ACC112 (cell line): ENCODE measurements at regions not wholly inside any gene's neighbourhood (a gene's known extent, or its start where the extent isn't known, plus 50 kb on each side); places are given as distances from the start of the nearest gene placed in this dataset.

Experiments
- H2AFZ ChIP-seq: fragments of 200-600 bp; sonication (generic); one replicate; pipeline ENCODE4 v1.6.0; 2017; ENCODE audit warnings: antibody characterized with exemption, low read length; ENCODE audit not compliant: unreplicated experiment
- H3K27ac ChIP-seq: fragments of 200-600 bp; sonication (generic); 2 replicates; pipeline ENCODE4 v1.5.1; 2014; ENCODE audit warnings: low read depth, mild to moderate bottlenecking, antibody characterized with exemption, low read length, moderate library complexity
- H3K27me3 ChIP-seq: fragments of 200-600 bp; sonication (generic); 2 replicates; pipeline ENCODE4 v1.6.1; 2014; ENCODE audit warnings: mild to moderate bottlenecking, antibody characterized with exemption, low read length, moderate library complexity, mixed read lengths; ENCODE audit not compliant: insufficient read depth
- H3K36me3 ChIP-seq: fragments of 200-600 bp; sonication (generic); 2 replicates; pipeline ENCODE4 v1.6.1; 2016; ENCODE audit warnings: mild to moderate bottlenecking, antibody characterized with exemption, low read length, moderate library complexity, mixed read lengths; ENCODE audit not compliant: insufficient read depth
- H3K4me1 ChIP-seq: fragments of 200-600 bp; sonication (generic); one replicate; pipeline ENCODE4 v1.6.1; 2016; ENCODE audit warnings: low read length, mixed read lengths; ENCODE audit not compliant: insufficient read depth, unreplicated experiment, control insufficient read depth
- H3K4me3 ChIP-seq: fragments of 200-600 bp; sonication (generic); 2 replicates; pipeline ENCODE4 v1.5.1; 2014; ENCODE audit warnings: mild to moderate bottlenecking, low read depth, low read length
- H3K79me2 ChIP-seq: fragments of 200-600 bp; sonication (generic); one replicate; pipeline ENCODE4 v1.6.0; 2016; ENCODE audit warnings: low read length; ENCODE audit not compliant: control insufficient read depth, unreplicated experiment, insufficient read depth

GRCh38 chr14:53810221-53810620 is 146.4 kb downstream of the BMP4 start:
- Histone ChIP-seq H3K4me3 (no peak overlapping the region), H3K36me3 (no peaks in the 10 kb centered on the region), H3K4me1 (no peaks in the 10 kb centered on the region), H3K27me3 (peaks cover 9% of the 10 kb centered on the region; the same call in 1 of the 2 replicates), H3K79me2 (no peaks in the 10 kb centered on the region), H2AFZ (no peak overlapping the region), H3K27ac (no peak overlapping the region)

GRCh38 chr14:53808042-53808441 is 148.6 kb downstream of the BMP4 start:
- Histone ChIP-seq H3K4me3 (no peak overlapping the region), H3K36me3 (no peaks in the 10 kb centered on the region), H2AFZ (no peak overlapping the region), H3K27me3 (peaks cover 9% of the 10 kb centered on the region; the same call in 1 of the 2 replicates), H3K27ac (no peak overlapping the region), H3K79me2 (no peaks in the 10 kb centered on the region), H3K4me1 (no peaks in the 10 kb centered on the region)

DNA sequence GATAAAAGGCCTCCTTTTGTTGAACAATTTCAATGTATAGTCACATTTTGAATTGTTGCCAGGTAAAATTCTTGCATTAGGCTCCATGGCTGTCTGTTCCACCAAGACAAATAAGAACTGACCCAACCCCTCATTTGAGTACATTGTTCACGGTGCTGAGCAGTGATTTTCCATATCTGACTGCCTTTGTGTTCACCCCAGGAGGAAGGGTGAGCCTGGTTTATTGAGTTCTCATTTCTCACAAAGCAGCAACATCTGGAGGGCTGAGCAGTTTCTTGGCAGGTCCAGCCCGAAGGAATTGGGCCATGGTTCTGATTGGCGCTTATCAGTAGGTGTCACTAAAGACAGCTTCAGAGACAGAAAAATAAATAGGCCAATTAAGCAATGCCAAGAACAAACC is 149.1 kb downstream of the BMP4 start:
- Histone ChIP-seq H3K27me3 (peaks cover 9% of the 10 kb centered on the region; the same call in 1 of the 2 replicates), H3K4me1 (no peaks in the 10 kb centered on the region), H3K4me3 (no peak overlapping the region), H2AFZ (no peak overlapping the region), H3K79me2 (no peaks in the 10 kb centered on the region), H3K27ac (no peak overlapping the region), H3K36me3 (no peaks in the 10 kb centered on the region)

DNA sequence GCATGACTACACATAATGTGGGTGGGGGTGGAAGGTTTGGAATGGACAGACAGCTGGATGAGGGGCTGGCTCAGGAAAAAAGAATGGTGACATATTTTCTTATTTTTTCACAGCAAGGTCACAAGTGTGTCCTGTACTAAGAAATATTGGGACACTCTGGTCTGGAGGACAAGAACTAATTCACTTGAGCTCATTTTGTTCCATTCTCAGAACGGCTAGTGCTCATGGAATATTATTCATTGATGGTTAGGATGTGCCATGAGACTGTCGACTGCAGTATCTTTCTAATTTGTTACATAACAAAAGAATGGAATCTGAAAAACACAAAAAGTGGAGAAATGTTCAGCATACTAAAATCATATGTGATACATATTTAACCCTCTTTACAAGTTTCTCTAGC is 149.5 kb downstream of the BMP4 start:
- Histone ChIP-seq H3K36me3 (no peaks in the 10 kb centered on the region), H3K79me2 (no peaks in the 10 kb centered on the region), H2AFZ (no peak overlapping the region), H3K4me3 (no peak overlapping the region), H3K4me1 (no peaks in the 10 kb centered on the region), H3K27ac (no peak overlapping the region), H3K27me3 (peaks cover 9% of the 10 kb centered on the region; the same call in 1 of the 2 replicates)

DNA sequence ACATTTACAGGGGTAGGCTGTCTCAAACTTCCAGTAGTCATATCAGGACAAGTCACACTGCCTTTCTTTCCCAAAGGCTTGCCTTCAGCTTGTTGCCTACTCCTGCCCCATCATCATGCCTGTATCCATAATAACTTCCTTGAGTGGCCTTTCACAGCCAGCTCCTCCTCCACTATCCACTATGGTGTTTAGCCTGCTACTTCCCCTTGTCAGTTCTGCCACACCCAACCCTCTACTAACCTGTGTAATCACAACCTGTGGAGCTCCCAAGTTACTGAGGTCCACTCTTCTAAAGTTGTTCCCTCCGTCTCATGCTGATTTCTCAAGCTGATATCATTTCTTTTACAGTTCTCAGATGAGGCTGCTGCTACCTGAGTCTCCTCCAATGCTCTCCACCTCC is 159.9 kb downstream of the BMP4 start:
- Histone ChIP-seq H3K4me3 (no peak overlapping the region), H3K79me2 (no peaks in the 10 kb centered on the region), H3K27me3 (peaks cover 12% of the 10 kb centered on the region), H3K36me3 (no peaks in the 10 kb centered on the region), H2AFZ (no peak overlapping the region), H3K27ac (no peak overlapping the region), H3K4me1 (peaks cover 9% of the 10 kb centered on the region)

DNA sequence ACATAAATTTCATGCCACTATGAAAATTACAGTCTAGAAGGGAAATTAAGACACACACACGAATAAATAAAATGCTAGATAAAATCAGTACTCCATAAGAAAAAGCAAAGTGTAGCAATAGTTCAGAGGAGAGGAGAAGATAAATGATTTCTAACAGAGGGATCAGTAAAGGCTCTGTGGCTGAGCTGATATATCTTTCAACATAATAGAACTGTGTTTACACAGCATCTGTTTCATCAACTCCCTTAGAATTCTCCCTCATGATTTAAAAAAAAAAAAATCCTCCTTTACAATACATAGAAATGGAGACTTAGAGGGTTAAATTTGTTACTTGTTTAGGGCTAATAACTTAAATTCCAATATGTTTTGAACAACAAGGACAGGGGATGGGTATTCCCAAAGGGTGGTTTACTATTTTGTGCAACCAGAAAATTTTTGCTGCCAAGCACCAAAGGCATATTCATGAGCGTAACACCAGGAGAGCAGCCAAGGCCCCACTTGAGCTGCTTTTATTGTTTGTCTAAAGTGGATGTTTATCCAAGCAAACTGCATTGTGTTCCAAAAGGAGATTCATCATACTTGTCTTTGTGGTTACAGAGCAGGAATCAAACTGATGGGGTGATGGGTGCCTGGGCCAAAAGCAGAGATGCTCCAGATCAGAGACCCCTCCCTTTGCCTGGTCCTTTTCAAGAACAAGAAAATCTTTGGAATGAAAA is 162.7 kb downstream of the BMP4 start:
- Histone ChIP-seq H3K79me2 (no peaks in the 10 kb centered on the region), H3K27me3 (peaks cover 12% of the 10 kb centered on the region), H3K4me1 (peaks cover 9% of the 10 kb centered on the region), H3K4me3 (no peak overlapping the region), H3K27ac (no peak overlapping the region), H2AFZ (no peak overlapping the region), H3K36me3 (no peaks in the 10 kb centered on the region)

- H3K79me2 ChIP-seq = no peaks in the 10 kb centered on the region
- H3K27ac ChIP-seq = no peak overlapping the region
- H3K4me1 ChIP-seq = peaks cover 9% of the 10 kb centered on the region
- H2AFZ ChIP-seq = no peak overlapping the region
- H3K27me3 ChIP-seq = peaks cover 12% of the 10 kb centered on the region
- H3K4me3 ChIP-seq = no peak overlapping the region
- no peaks in the 10 kb centered on the region for H3K36me3 ChIP-seq
Measured at GRCh38 chr14:53792909-53793308, 163.7 kb downstream of the BMP4 start.

- H3K27ac ChIP-seq = no peak overlapping the region
- H3K79me2 ChIP-seq = no peaks in the 10 kb centered on the region
- H3K4me1 ChIP-seq = peaks cover 9% of the 10 kb centered on the region
- no peaks in the 10 kb centered on the region; the same call in 1 of the 2 replicates for H3K27me3 ChIP-seq
- H3K4me3 ChIP-seq = no peak overlapping the region
- H2AFZ ChIP-seq = no peak overlapping the region
- no peaks in the 10 kb centered on the region for H3K36me3 ChIP-seq
Measured at GRCh38 chr14:53790731-53791500, 165.7 kb downstream of the BMP4 start.

DNA sequence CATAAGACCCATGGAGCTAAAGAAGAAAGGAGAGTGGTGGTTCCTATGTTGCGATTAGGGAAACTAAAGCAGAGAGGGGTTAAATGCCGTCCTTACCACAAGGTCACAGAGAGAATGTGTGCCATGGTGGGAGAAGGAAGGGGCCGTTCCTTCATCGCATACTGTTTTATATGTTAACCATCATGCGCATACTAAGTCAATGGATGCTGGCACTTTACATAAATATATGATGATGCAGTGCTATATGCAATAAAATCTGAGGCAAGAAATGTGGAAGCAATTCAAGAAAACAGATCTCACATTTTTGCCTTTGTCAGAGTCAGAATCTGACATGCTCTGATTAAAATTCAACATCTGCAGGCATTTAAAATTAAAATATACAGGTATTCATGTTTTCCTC is 168.1 kb downstream of the BMP4 start:
- Histone ChIP-seq H3K36me3 (no peaks in the 10 kb centered on the region), H3K79me2 (no peaks in the 10 kb centered on the region), H3K27ac (no peak overlapping the region), H2AFZ (no peak overlapping the region), H3K4me1 (no peaks in the 10 kb centered on the region), H3K27me3 (no peaks in the 10 kb centered on the region; the same call in 1 of the 2 replicates), H3K4me3 (no peak overlapping the region)

DNA sequence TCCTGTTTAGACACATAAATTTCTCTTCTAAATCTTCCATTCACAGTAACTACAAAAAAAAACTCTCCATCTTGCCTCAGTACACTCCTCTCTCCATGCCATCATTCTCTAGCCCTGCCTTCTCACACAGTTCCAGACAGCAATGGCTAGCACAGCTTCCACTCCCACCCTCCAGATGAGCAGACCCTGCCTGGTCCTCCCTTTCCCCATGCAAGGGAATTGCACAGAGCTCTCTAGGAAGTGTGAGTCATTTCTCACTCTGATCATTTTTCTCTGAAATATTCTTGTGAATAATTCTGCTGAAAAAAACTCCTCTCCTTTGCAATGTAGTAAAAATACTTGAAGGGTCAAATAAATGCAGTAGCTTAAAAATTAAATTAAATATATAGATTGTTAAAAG is 170.6 kb downstream of the BMP4 start:
- Histone ChIP-seq H3K79me2 (no peaks in the 10 kb centered on the region), H3K27ac (no peak overlapping the region), H3K27me3 (no peaks in the 10 kb centered on the region; the same call in 1 of the 2 replicates), H3K36me3 (no peaks in the 10 kb centered on the region), H3K4me3 (no peak overlapping the region), H3K4me1 (no peaks in the 10 kb centered on the region), H2AFZ (no peak overlapping the region)

DNA sequence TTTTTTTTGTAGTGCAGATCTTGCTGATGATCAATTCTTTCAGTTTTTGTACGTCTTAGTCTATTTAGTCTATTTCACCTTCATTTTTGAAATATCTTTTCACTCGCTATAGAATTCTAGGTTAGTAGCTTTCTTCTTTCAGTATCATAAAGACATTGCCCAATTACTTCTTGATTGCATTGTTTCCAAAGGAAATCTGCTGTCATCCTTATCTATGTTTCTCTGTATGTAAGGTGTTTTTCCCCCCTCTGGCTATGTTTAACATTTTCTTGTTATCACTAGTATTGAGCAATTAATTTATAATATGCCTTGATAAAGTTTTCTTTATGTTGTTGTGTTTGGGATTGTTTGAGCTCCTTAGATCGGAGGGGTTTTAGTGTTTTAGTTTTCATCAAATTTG is 171.9 kb downstream of the BMP4 start:
- Histone ChIP-seq H3K4me1 (no peaks in the 10 kb centered on the region), H3K27me3 (no peaks in the 10 kb centered on the region; the same call in 1 of the 2 replicates), H2AFZ (no peak overlapping the region), H3K36me3 (no peaks in the 10 kb centered on the region), H3K4me3 (no peak overlapping the region), H3K27ac (no peak overlapping the region), H3K79me2 (no peaks in the 10 kb centered on the region)
